ENCODE measurements at regions not wholly inside any gene's neighbourhood (a gene's known extent, or its start where the extent isn't known, plus 50 kb on each side); places are given as distances from the start of the nearest gene placed in this dataset.

GRCh38 chr1:29417971-29418370 is 181.6 kb downstream of the PTPRU start:
- intact Hi-C loops (cut with DNase I): no loop called here
- no peak for DNase-seq

DNA sequence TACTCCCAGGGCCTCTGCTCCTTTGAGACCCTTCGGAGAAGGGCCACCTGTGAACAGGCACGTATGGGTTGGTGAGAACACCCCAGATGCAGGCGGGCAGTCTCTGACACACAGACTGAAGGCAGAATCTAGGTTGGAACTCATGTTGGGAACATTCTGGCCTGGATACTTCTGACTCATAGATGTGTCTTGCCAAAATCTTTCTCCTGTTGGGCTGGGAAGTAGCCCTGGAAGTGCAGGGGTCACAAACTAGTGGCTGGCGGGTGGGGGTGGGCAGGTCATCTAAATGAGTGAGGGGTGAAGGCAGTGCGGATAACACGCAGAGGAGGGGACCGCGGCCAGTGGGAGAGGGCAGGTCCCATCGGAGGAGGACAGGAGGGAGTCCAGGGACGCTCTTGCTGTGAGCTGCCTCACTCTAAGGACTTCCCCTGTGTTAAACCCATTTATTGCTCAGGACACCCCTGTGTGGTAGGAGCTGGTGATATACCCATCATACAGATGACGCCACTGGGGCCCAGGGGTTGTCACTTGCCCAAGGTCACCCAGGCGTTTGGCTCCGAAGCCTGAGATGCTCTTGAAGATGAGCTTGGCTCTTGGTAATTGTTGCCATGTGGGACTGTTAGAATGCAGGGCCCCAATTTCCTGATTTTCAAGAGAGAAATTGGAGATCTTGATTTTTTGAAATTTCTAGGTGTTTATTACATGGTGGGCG is 181.0 kb downstream of the PTPRU start:
- DNase-seq: no peak
- no peak for TF ChIP-seq CTCF (IDR thresholded peaks at IDR 0.05)
- no peak for TF ChIP-seq POLR2A (IDR thresholded peaks at IDR 0.05)

More at GRCh38 chr1:29417971-29418370, 181.6 kb downstream of the PTPRU start:
- H3K27ac ChIP-seq: no peak overlapping the region
- H3K36me3 ChIP-seq: no peaks in the 10 kb centered on the region
- no peak overlapping the region for H3K4me3 ChIP-seq (replicated peaks in 1 of 3)
- TF ChIP-seq POLR2A (IDR thresholded peaks at IDR 0.05) (no peak), CTCF (IDR thresholded peaks at IDR 0.05) (no peak)
- no peaks in the 10 kb centered on the region for H3K4me1 ChIP-seq
- no peaks in the 10 kb centered on the region for H3K27me3 ChIP-seq
- WGBS, 2 donors: 85 to 91% methylated on average over 4 to 5 of the region's 5 CpGs
- H3K9me3 ChIP-seq: no peaks in the 10 kb centered on the region

GRCh38 chr1:29416267-29417146 is 180.2 kb downstream of the PTPRU start:
- no peaks in the 10 kb centered on the region for H3K36me3 ChIP-seq
- H3K27me3 ChIP-seq: no peaks in the 10 kb centered on the region
- TF ChIP-seq POLR2A (IDR thresholded peaks at IDR 0.05): no peak
- no peak for TF ChIP-seq CTCF (IDR thresholded peaks at IDR 0.05)
- H3K4me3 ChIP-seq (replicated peaks in 1 of 3): no peak overlapping the region
- H3K27ac ChIP-seq: no peak overlapping the region
- 50% methylated on average over 11 to 13 of the region's 13 CpGs for WGBS, 2 donors
- H3K9me3 ChIP-seq: no peaks in the 10 kb centered on the region
- intact Hi-C loops (cut with DNase I): no loop called here
- no peaks in the 10 kb centered on the region for H3K4me1 ChIP-seq
- DNase-seq: no peak

More for the DNA sequence above, 181.0 kb downstream of the PTPRU start:
- no peaks in the 10 kb centered on the region for H3K9me3 ChIP-seq
- intact Hi-C loops (cut with DNase I): no loop called here
- WGBS, 2 donors: 74 to 79% methylated on average over 13 to 14 of the region's 14 CpGs
- H3K27ac ChIP-seq: no peak overlapping the region
- no peaks in the 10 kb centered on the region for H3K4me1 ChIP-seq
- no peak overlapping the region for H3K4me3 ChIP-seq (replicated peaks in 1 of 3)
- H3K36me3 ChIP-seq: no peaks in the 10 kb centered on the region
- H3K27me3 ChIP-seq: no peaks in the 10 kb centered on the region

- no peak for DNase-seq
- Histone ChIP-seq H3K36me3 (no peaks in the 10 kb centered on the region), H3K27ac (no peak overlapping the region), H3K4me3 (replicated peaks in 1 of 3) (no peak overlapping the region), H3K27me3 (no peaks in the 10 kb centered on the region), H3K9me3 (no peaks in the 10 kb centered on the region), H3K4me1 (no peaks in the 10 kb centered on the region)
- no peak for TF ChIP-seq CTCF (IDR thresholded peaks at IDR 0.05)
- TF ChIP-seq POLR2A (IDR thresholded peaks at IDR 0.05): no peak
- WGBS, 2 donors: 37% methylated on average over 3 of the region's 3 CpGs
- intact Hi-C loops (cut with DNase I): no loop called here
These were observed 179.5 kb downstream of the PTPRU start for GRCh38 chr1:29415861-29416260.

All from thyroid gland (tissue), 4 donors.